Neural progenitor cell (in vitro differentiated cells): ENCODE measurements at regions not wholly inside any gene's neighbourhood (a gene's known extent, or its start where the extent isn't known, plus 50 kb on each side); places are given as distances from the start of the nearest gene placed in this dataset.

Experiments used
- DNase-seq: peaks from one replicate; pipeline ENCODE4 v3.0.0-alpha.2; 2016; ENCODE audit warnings: low spot score
- H2AFZ ChIP-seq: fragments of 200-600 bp; sonication (generic); replicated peaks from 2 replicates; pipeline ENCODE4 v1.6.1; 2016; ENCODE audit warnings: antibody characterized with exemption
- H3F3A ChIP-seq: fragments of 200-600 bp; sonication (generic); 2 replicates; pipeline ENCODE4 v1.6.1; 2016; ENCODE audit warnings: antibody characterized with exemption, low read depth
- H3K27ac ChIP-seq: fragments of 200-600 bp; sonication (generic); 2 replicates; pipeline ENCODE4 v1.5.1; 2016; ENCODE audit warnings: mild to moderate bottlenecking
- H3K27me3 ChIP-seq: fragments of 200-600 bp; sonication (generic); 2 replicates; pipeline ENCODE4 v1.6.1; 2016; ENCODE audit warnings: mild to moderate bottlenecking, moderate library complexity
- H3K36me3 ChIP-seq: fragments of 200-600 bp; sonication (generic); 2 replicates; pipeline ENCODE4 v1.5.1; 2016
- H3K4me1 ChIP-seq: fragments of 200-600 bp; sonication (generic); 2 replicates; pipeline ENCODE4 v1.6.1; 2016; ENCODE audit warnings: mixed run types
- H3K4me2 ChIP-seq: fragments of 200-600 bp; sonication (generic); 2 replicates; pipeline ENCODE4 v1.6.1; 2016
- H3K4me3 ChIP-seq: fragments of 200-600 bp; sonication (generic); 2 replicates; pipeline ENCODE4 v1.5.1; 2016
- H3K79me2 ChIP-seq: fragments of 200-600 bp; sonication (generic); 2 replicates; pipeline ENCODE4 v1.6.1; 2016; ENCODE audit warnings: low read depth
- H3K9ac ChIP-seq: fragments of 200-600 bp; sonication (generic); 2 replicates; pipeline ENCODE4 v1.6.1; 2016
- H3K9me3 ChIP-seq: fragments of 200-600 bp; sonication (generic); 2 replicates; pipeline ENCODE4 v1.5.1; 2016; ENCODE audit warnings: low read depth
- H4K20me1 ChIP-seq: fragments of 200-600 bp; sonication (generic); 2 replicates; pipeline ENCODE4 v1.6.1; 2016; ENCODE audit warnings: low read depth
- H3K27ac Mint-ChIP-seq: 3 replicates; pipeline ENCODE4 v1.8.0; 2021; ENCODE audit warnings: mixed read lengths
- H3K27me3 Mint-ChIP-seq: 2 replicates; pipeline ENCODE4 v1.8.0; 2022; ENCODE audit warnings: low read depth, mild to moderate bottlenecking, inconsistent platforms, moderate library complexity, mixed read lengths; ENCODE audit not compliant: insufficient read depth
- H3K36me3 Mint-ChIP-seq: 3 replicates; pipeline ENCODE4 v1.8.0; 2021; ENCODE audit warnings: mixed read lengths
- H3K4me1 Mint-ChIP-seq: 3 replicates; pipeline ENCODE4 v1.8.0; 2021; ENCODE audit warnings: mixed read lengths
- H3K4me3 Mint-ChIP-seq: 3 replicates; pipeline ENCODE4 v1.8.0; 2021; ENCODE audit warnings: mild to moderate bottlenecking, moderate library complexity, mixed read lengths
- H3K9me3 Mint-ChIP-seq: 3 replicates; pipeline ENCODE4 v1.8.0; 2020; ENCODE audit warnings: mixed read lengths
- CTCF ChIP-seq: fragments of 200-600 bp; sonication (generic); IDR thresholded peaks from 2 replicates; pipeline ENCODE4 v1.5.1; 2017; ENCODE audit warnings: antibody characterized with exemption, mild to moderate bottlenecking
- EZH2 ChIP-seq: fragments of 200-600 bp; sonication (generic); IDR thresholded peaks from 2 replicates; pipeline ENCODE4 v1.6.1; 2017; ENCODE audit warnings: antibody characterized with exemption, mild to moderate bottlenecking, moderate library complexity
- EZH2phosphoT487 ChIP-seq: fragments of 200-600 bp; sonication (generic); IDR thresholded peaks from 2 replicates; pipeline ENCODE4 v1.6.1; 2017; ENCODE audit warnings: antibody characterized with exemption

GRCh38 chr13:105642511-105642958, 892.9 kb downstream of the EFNB2 start:
- no peak overlapping the region for H3K27ac ChIP-seq
- no peaks in the 10 kb centered on the region for H3F3A ChIP-seq
- no peaks in the 10 kb centered on the region for H3K36me3 ChIP-seq
- H2AFZ ChIP-seq, result no peak overlapping the region
- Mint-ChIP-seq H3K36me3 (no peaks in the 10 kb centered on the region), H3K27me3 (no peaks in the 10 kb centered on the region), H3K27ac (no peak overlapping the region), H3K4me3 (no peak overlapping the region), H3K9me3 (no peaks in the 10 kb centered on the region), H3K4me1 (peaks cover 5% of the 10 kb centered on the region)
- TF ChIP-seq EZH2, result no peak
- no peak for TF ChIP-seq CTCF
- no peak for TF ChIP-seq EZH2phosphoT487
- H3K79me2 ChIP-seq, result no peaks in the 10 kb centered on the region
- no peaks in the 10 kb centered on the region for H3K9me3 ChIP-seq
- H3K4me3 ChIP-seq, result no peak overlapping the region
- no peaks in the 10 kb centered on the region for H4K20me1 ChIP-seq
- H3K9ac ChIP-seq, result no peak overlapping the region
- no peaks in the 10 kb centered on the region for H3K27me3 ChIP-seq
- no peak overlapping the region for H3K4me2 ChIP-seq
- no peak for DNase-seq
- no peaks in the 10 kb centered on the region for H3K4me1 ChIP-seq

DNA sequence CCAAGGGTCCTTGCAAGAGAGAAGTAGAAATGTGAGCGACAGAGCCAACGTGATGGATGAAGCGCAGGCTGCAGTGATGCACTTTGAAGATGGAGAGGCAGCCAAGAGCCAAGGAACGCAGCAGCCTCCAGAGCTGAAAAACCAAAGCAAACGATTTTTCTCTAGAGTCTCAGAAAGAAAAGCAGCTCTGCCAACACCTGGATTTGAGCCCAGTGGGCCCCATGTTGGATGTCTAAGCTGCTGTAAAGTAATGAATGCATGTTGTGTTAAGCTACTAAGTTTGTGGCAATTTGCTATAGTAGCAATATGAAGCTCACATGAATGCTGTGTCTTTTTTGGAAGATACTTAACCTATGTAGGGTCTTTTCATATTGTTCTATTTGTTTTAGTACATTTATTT, 894.3 kb downstream of the EFNB2 start:
- Mint-ChIP-seq H3K36me3 (no peaks in the 10 kb centered on the region), H3K9me3 (no peaks in the 10 kb centered on the region), H3K27me3 (no peaks in the 10 kb centered on the region), H3K4me3 (no peak overlapping the region), H3K27ac (no peak overlapping the region), H3K4me1 (peaks cover 5% of the 10 kb centered on the region)
- H2AFZ ChIP-seq, result no peak overlapping the region
- H3K79me2 ChIP-seq, result no peaks in the 10 kb centered on the region
- no peak overlapping the region for H3K27ac ChIP-seq
- no peaks in the 10 kb centered on the region for H3K9me3 ChIP-seq
- no peak overlapping the region for H3K9ac ChIP-seq
- H3F3A ChIP-seq, result no peaks in the 10 kb centered on the region
- no peaks in the 10 kb centered on the region for H3K27me3 ChIP-seq
- no peak for DNase-seq
- no peaks in the 10 kb centered on the region for H4K20me1 ChIP-seq
- H3K4me1 ChIP-seq, result no peaks in the 10 kb centered on the region
- H3K36me3 ChIP-seq, result no peaks in the 10 kb centered on the region
- H3K4me3 ChIP-seq, result no peak overlapping the region
- TF ChIP-seq EZH2phosphoT487 (no peak), EZH2 (no peak), CTCF (no peak)
- H3K4me2 ChIP-seq, result no peak overlapping the region

GRCh38 chr13:105638426-105638825, 897.0 kb downstream of the EFNB2 start:
- Mint-ChIP-seq H3K36me3 (no peaks in the 10 kb centered on the region), H3K27me3 (no peaks in the 10 kb centered on the region), H3K9me3 (no peaks in the 10 kb centered on the region), H3K27ac (no peak overlapping the region), H3K4me3 (no peak overlapping the region), H3K4me1 (peaks cover 3% of the 10 kb centered on the region)
- no peaks in the 10 kb centered on the region for H3K79me2 ChIP-seq
- no peak overlapping the region for H2AFZ ChIP-seq
- no peaks in the 10 kb centered on the region for H3K9me3 ChIP-seq
- TF ChIP-seq CTCF (no peak), EZH2 (no peak), EZH2phosphoT487 (no peak)
- no peaks in the 10 kb centered on the region for H3K27me3 ChIP-seq
- no peaks in the 10 kb centered on the region for H3K4me1 ChIP-seq
- no peaks in the 10 kb centered on the region for H3K36me3 ChIP-seq
- no peak overlapping the region for H3K9ac ChIP-seq
- no peak overlapping the region for H3K27ac ChIP-seq
- H3F3A ChIP-seq, result no peaks in the 10 kb centered on the region
- H3K4me2 ChIP-seq, result no peak overlapping the region
- no peak for DNase-seq
- no peak overlapping the region for H3K4me3 ChIP-seq
- no peaks in the 10 kb centered on the region for H4K20me1 ChIP-seq

DNA sequence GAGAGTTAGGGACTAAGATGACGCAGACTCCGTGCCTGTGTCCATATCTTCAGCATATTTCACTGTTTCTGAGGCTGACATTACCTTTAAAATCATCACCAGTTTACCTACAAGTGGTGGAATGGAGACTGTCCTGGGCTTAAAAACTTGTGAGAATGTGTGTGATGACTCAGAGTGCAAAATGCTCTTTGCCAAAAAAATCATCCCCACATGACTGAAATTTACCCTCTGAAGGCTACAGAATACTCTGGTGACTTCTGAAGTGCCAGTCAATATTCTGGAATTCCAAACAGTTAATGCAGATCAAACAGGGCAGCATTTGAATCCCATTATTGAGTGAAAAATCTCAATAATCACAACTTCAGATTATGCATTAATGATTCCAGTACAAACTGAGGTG, 901.4 kb downstream of the EFNB2 start:
- Mint-ChIP-seq H3K27me3 (no peaks in the 10 kb centered on the region), H3K4me1 (peaks cover 3% of the 10 kb centered on the region), H3K27ac (no peak overlapping the region), H3K9me3 (peaks cover 6% of the 10 kb centered on the region), H3K4me3 (no peak overlapping the region), H3K36me3 (peaks cover 2% of the 10 kb centered on the region)
- H3F3A ChIP-seq, result no peaks in the 10 kb centered on the region
- H3K9ac ChIP-seq, result no peak overlapping the region
- H3K27ac ChIP-seq, result no peak overlapping the region
- no peaks in the 10 kb centered on the region for H3K9me3 ChIP-seq
- no peak overlapping the region for H3K4me2 ChIP-seq
- no peak for DNase-seq
- H3K36me3 ChIP-seq, result no peaks in the 10 kb centered on the region
- TF ChIP-seq EZH2phosphoT487, result no peak
- no peak for TF ChIP-seq EZH2
- H3K27me3 ChIP-seq, result no peaks in the 10 kb centered on the region
- no peaks in the 10 kb centered on the region for H3K79me2 ChIP-seq
- H3K4me1 ChIP-seq, result no peaks in the 10 kb centered on the region
- no peaks in the 10 kb centered on the region for H4K20me1 ChIP-seq
- H3K4me3 ChIP-seq, result no peak overlapping the region
- no peak overlapping the region for H2AFZ ChIP-seq
